ENCODE measurements at regions not wholly inside any gene's neighbourhood (a gene's known extent, or its start where the extent isn't known, plus 50 kb on each side); places are given as distances from the start of the nearest gene placed in this dataset.
A peak's percentile ranks its signal among the peaks of the same experiment; 100 is the strongest.

GRCh38 chr13:59342400-59342799 is 821.3 kb downstream of the DIAPH3 start:
- TF ChIP-seq POLR2AphosphoS5 (IDR thresholded peaks at IDR 0.05) (peak; percentile 34), EP300 (conservative IDR thresholded peaks at IDR 0.05; ENCODE audit: poor library complexity, severe bottlenecking) (peak; percentile 66), EZH2 (IDR thresholded peaks at IDR 0.05; ENCODE audit: borderline replicate concordance, insufficient read depth, low read length, poor library complexity, severe bottlenecking) (no peak), CTCF (IDR thresholded peaks at IDR 0.05; ENCODE audit: poor library complexity, severe bottlenecking) (no peak), TAF1 (IDR thresholded peaks at IDR 0.05; ENCODE audit: low read depth) (no peak)
- H3K27me3 ChIP-seq (ENCODE audit: insufficient read depth, low read depth, low read length) = no peaks in the 10 kb centered on the region
- peak overlapping the region; percentile 19 for H3K9ac ChIP-seq (ENCODE audit: low read length)
- no peaks in the 10 kb centered on the region for H3K9me2 ChIP-seq (ENCODE audit: insufficient read depth, low read length)
- H3K4me3 ChIP-seq (ENCODE audit: low read length) = no peak overlapping the region
- no peaks in the 10 kb centered on the region for H3K79me2 ChIP-seq (replicated peaks; ENCODE audit: insufficient read depth, low read length)
- peak overlapping the region; percentile 59 for H3K27ac ChIP-seq (ENCODE audit: low read length)
- no peaks in the 10 kb centered on the region for H4K20me1 ChIP-seq (ENCODE audit: insufficient read depth)
- no peaks in the 10 kb centered on the region for H3K36me3 ChIP-seq (ENCODE audit: insufficient read depth, low read length)
- H3K4me2 ChIP-seq (ENCODE audit: low read length) = no peak overlapping the region
- no peaks in the 10 kb centered on the region for H3K9me3 ChIP-seq (ENCODE audit: low read length)
- H3F3A ChIP-seq (ENCODE audit: insufficient read depth, low read length, poor library complexity, severe bottlenecking) = no peaks in the 10 kb centered on the region
- H2AFZ ChIP-seq (ENCODE audit: low read depth, low read length) = no peak overlapping the region

GRCh38 chr13:59343132-59343531 is 820.6 kb downstream of the DIAPH3 start:
- H3K79me2 ChIP-seq (replicated peaks; ENCODE audit: insufficient read depth, low read length) = no peaks in the 10 kb centered on the region
- H3K4me3 ChIP-seq (ENCODE audit: low read length) = no peak overlapping the region
- H3K9me2 ChIP-seq (ENCODE audit: insufficient read depth, low read length) = no peaks in the 10 kb centered on the region
- no peaks in the 10 kb centered on the region for H3F3A ChIP-seq (ENCODE audit: insufficient read depth, low read length, poor library complexity, severe bottlenecking)
- no peaks in the 10 kb centered on the region for H4K20me1 ChIP-seq (ENCODE audit: insufficient read depth)
- no peaks in the 10 kb centered on the region for H3K9me3 ChIP-seq (ENCODE audit: low read length)
- H3K36me3 ChIP-seq (ENCODE audit: insufficient read depth, low read length) = no peaks in the 10 kb centered on the region
- no peak for TF ChIP-seq MXI1 (conservative IDR thresholded peaks at IDR 0.05; ENCODE audit: poor library complexity, severe bottlenecking)
- no peak for TF ChIP-seq REST (IDR thresholded peaks at IDR 0.05; ENCODE audit: borderline replicate concordance)
- TF ChIP-seq EP300 (conservative IDR thresholded peaks at IDR 0.05; ENCODE audit: poor library complexity, severe bottlenecking) = no peak
- no peak for TF ChIP-seq TAF1 (IDR thresholded peaks at IDR 0.05; ENCODE audit: low read depth)
- no peak for TF ChIP-seq CTCF (IDR thresholded peaks at IDR 0.05; ENCODE audit: poor library complexity, severe bottlenecking)
- TF ChIP-seq RAD21 (conservative IDR thresholded peaks at IDR 0.05) = no peak
- no peak for TF ChIP-seq EZH2 (IDR thresholded peaks at IDR 0.05; ENCODE audit: borderline replicate concordance, insufficient read depth, low read length, poor library complexity, severe bottlenecking)
- no peak for TF ChIP-seq SMC3 (conservative IDR thresholded peaks at IDR 0.05; ENCODE audit: poor library complexity)
- no peak for TF ChIP-seq POLR2AphosphoS5 (IDR thresholded peaks at IDR 0.05)
- H3K27ac ChIP-seq (ENCODE audit: low read length) = peak overlapping the region; percentile 59
- H3K4me2 ChIP-seq (ENCODE audit: low read length) = no peak overlapping the region
- no peak overlapping the region for H3K9ac ChIP-seq (ENCODE audit: low read length)
- no peaks in the 10 kb centered on the region for H3K27me3 ChIP-seq (ENCODE audit: insufficient read depth, low read depth, low read length)
- no peak overlapping the region for H2AFZ ChIP-seq (ENCODE audit: low read depth, low read length)
